HEK293T (cell line): ENCODE measurements at regions not wholly inside any gene's neighbourhood (a gene's known extent, or its start where the extent isn't known, plus 50 kb on each side); places are given as distances from the start of the nearest gene placed in this dataset.

Experiments used
- ARNT ChIP-seq: fragments of 450-650 bp; IDR thresholded peaks from 2 replicates; pipeline ENCODE4 v1.6.1; 2017; ENCODE audit warnings: mild to moderate bottlenecking
- BHLHE40 ChIP-seq: fragments of 450-650 bp; IDR thresholded peaks from 2 replicates; pipeline ENCODE4 v1.6.1; 2016; ENCODE audit warnings: mild to moderate bottlenecking, moderate library complexity, borderline replicate concordance
- ELF4 ChIP-seq: fragments of 450-650 bp; IDR thresholded peaks from 2 replicates; pipeline ENCODE4 v1.6.1; 2017; ENCODE audit warnings: antibody characterized with exemption
- FOXA1 ChIP-seq: fragments of 450-650 bp; IDR thresholded peaks from 2 replicates; pipeline ENCODE4 v1.6.1; 2016; ENCODE audit warnings: mild to moderate bottlenecking
- FOXK2 ChIP-seq: fragments of 450-650 bp; IDR thresholded peaks from 2 replicates; pipeline ENCODE4 v1.6.1; 2016; ENCODE audit warnings: mild to moderate bottlenecking
- FOXM1 ChIP-seq: fragments of 450-650 bp; IDR thresholded peaks from 2 replicates; pipeline ENCODE4 v1.6.1; 2017; ENCODE audit warnings: mild to moderate bottlenecking, borderline replicate concordance
- NFRKB ChIP-seq: fragments of 450-650 bp; IDR thresholded peaks from 2 replicates; pipeline ENCODE4 v1.6.1; 2016; ENCODE audit warnings: mild to moderate bottlenecking, moderate library complexity
- SP1 ChIP-seq: fragments of 450-650 bp; IDR thresholded peaks from 2 replicates; pipeline ENCODE4 v1.6.1; 2017
- SUZ12 ChIP-seq: fragments of 450-650 bp; IDR thresholded peaks from 2 replicates; pipeline ENCODE4 v1.6.1; 2016; ENCODE audit warnings: mild to moderate bottlenecking
- TARDBP ChIP-seq: fragments of 450-650 bp; IDR thresholded peaks from 2 replicates; pipeline ENCODE4 v1.6.1; 2016
- ZNF384 ChIP-seq: fragments of 450-650 bp; IDR thresholded peaks from 2 replicates; pipeline ENCODE4 v1.6.1; 2016
- TF ChIP-seq, protein P1 (sequence below): fragments of 450-650 bp; IDR thresholded peaks from 2 replicates; pipeline ENCODE4 v1.6.1; 2016

DNA sequence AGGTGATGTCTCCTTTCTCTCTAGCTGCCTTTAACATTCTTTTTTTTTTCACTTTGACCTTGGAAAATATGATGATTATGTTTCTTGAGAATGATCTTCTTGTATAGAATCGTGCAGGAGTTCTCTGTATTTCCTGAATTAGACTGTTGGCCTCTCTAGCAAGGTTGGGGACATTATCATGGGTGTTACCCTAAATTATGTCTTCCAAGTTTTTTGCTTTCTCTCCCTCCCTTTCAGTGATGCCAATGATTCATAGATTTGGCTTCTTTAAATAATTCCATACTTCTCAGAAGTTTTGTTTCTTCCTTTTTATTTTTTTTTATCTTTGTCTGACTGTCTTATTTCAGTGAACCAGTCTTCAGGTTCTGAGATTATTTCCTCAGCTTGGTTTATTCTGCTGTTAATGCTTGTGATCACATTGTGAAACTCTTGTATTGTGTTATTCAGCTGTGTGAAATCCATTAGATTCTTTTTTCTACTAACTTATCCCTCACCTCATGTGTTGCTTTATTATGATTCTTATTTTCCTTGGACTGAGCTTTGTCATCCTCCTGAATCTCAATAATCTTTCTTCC, 268.4 kb upstream of the NRIP1 start:
- TF ChIP-seq ELF4 (no peak), ARNT (no peak), TARDBP (no peak), FOXK2 (no peak), FOXA1 (no peak), SP1 (no peak), NFRKB (no peak), ZNF384 (no peak), BHLHE40 (no peak), FOXM1 (no peak), SUZ12 (no peak)
- TF ChIP-seq, protein P1, sequence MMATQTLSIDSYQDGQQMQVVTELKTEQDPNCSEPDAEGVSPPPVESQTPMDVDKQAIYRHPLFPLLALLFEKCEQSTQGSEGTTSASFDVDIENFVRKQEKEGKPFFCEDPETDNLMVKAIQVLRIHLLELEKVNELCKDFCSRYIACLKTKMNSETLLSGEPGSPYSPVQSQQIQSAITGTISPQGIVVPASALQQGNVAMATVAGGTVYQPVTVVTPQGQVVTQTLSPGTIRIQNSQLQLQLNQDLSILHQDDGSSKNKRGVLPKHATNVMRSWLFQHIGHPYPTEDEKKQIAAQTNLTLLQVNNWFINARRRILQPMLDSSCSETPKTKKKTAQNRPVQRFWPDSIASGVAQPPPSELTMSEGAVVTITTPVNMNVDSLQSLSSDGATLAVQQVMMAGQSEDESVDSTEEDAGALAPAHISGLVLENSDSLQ = no peak
